ENCODE measurements at regions not wholly inside any gene's neighbourhood (a gene's known extent, or its start where the extent isn't known, plus 50 kb on each side); places are given as distances from the start of the nearest gene placed in this dataset.

GRCh38 chr2:8159966-8160603 is 521.8 kb upstream of the ID2 start:
- CTCF ChIA-PET = no interaction called here
- H3K4me1 Mint-ChIP-seq (ENCODE audit: low read depth, unreplicated experiment) = no peaks in the 10 kb centered on the region

GRCh38 chr2:8160959-8161358 is 520.9 kb upstream of the ID2 start:
- H3K9me3 Mint-ChIP-seq (ENCODE audit: unreplicated experiment) = no peaks in the 10 kb centered on the region
- no TSS peak for BruUV-seq (replicated peaks)
- Histone ChIP-seq H3K36me3 (ENCODE audit: control insufficient read depth, insufficient read depth, low read length) (no peaks in the 10 kb centered on the region), H3K4me3 (ENCODE audit: low read depth, low read length) (no peak overlapping the region), H3K27me3 (replicated peaks; ENCODE audit: control insufficient read depth, insufficient read depth, low read length) (no peaks in the 10 kb centered on the region), H3K4me1 (no peaks in the 10 kb centered on the region), H3K9me3 (no peaks in the 10 kb centered on the region)
- intact Hi-C loops (cut with micrococcal nuclease; ENCODE audit: unreplicated experiment) = no loop called here
- ChIA-PET POLR2A (no interaction called here), CTCF (no interaction called here)
- no peak for DNase-seq
- H3K27me3 Mint-ChIP-seq (ENCODE audit: insufficient read depth, unreplicated experiment) = peaks cover 3% of the 10 kb centered on the region
- TF ChIP-seq CTCF (IDR thresholded peaks at IDR 0.05; ENCODE audit: insufficient read depth in 1 of 2, low read depth in 1 of 2, low read length in 1 of 2, severe bottlenecking in 1 of 2, unreplicated experiment in 1 of 2) = no peak
- H3K36me3 Mint-ChIP-seq (ENCODE audit: insufficient read depth, unreplicated experiment) = no peaks in the 10 kb centered on the region
- no peak overlapping the region for H3K4me3 Mint-ChIP-seq (ENCODE audit: unreplicated experiment)
- no peaks in the 10 kb centered on the region for H3K4me1 Mint-ChIP-seq (ENCODE audit: low read depth, unreplicated experiment)
- no peak overlapping the region for H3K27ac Mint-ChIP-seq (ENCODE audit: unreplicated experiment)

More at GRCh38 chr2:8159966-8160603, 521.8 kb upstream of the ID2 start:
- POLR2A ChIA-PET = no interaction called here
- intact Hi-C loops (cut with micrococcal nuclease; ENCODE audit: unreplicated experiment) = no loop called here
- no peaks in the 10 kb centered on the region for H3K4me1 ChIP-seq
- no peaks in the 10 kb centered on the region for H3K27me3 ChIP-seq (replicated peaks; ENCODE audit: control insufficient read depth, insufficient read depth, low read length)
- TF ChIP-seq CTCF (IDR thresholded peaks at IDR 0.05; ENCODE audit: insufficient read depth in 1 of 2, low read depth in 1 of 2, low read length in 1 of 2, severe bottlenecking in 1 of 2, unreplicated experiment in 1 of 2) = no peak
- DNase-seq = no peak
- BruUV-seq (replicated peaks) = no TSS peak
- Mint-ChIP-seq H3K4me3 (ENCODE audit: unreplicated experiment) (no peak overlapping the region), H3K27ac (ENCODE audit: unreplicated experiment) (no peak overlapping the region), H3K9me3 (ENCODE audit: unreplicated experiment) (no peaks in the 10 kb centered on the region), H3K36me3 (ENCODE audit: insufficient read depth, unreplicated experiment) (no peaks in the 10 kb centered on the region), H3K27me3 (ENCODE audit: insufficient read depth, unreplicated experiment) (peaks cover 3% of the 10 kb centered on the region)
- no peaks in the 10 kb centered on the region for H3K9me3 ChIP-seq
- H3K4me3 ChIP-seq (ENCODE audit: low read depth, low read length) = no peak overlapping the region
- no peaks in the 10 kb centered on the region for H3K36me3 ChIP-seq (ENCODE audit: control insufficient read depth, insufficient read depth, low read length)

GRCh38 chr2:8162552-8162951 is 519.3 kb upstream of the ID2 start:
- Mint-ChIP-seq H3K36me3 (ENCODE audit: insufficient read depth, unreplicated experiment) (no peaks in the 10 kb centered on the region), H3K4me1 (ENCODE audit: low read depth, unreplicated experiment) (no peaks in the 10 kb centered on the region), H3K27ac (ENCODE audit: unreplicated experiment) (no peak overlapping the region), H3K4me3 (ENCODE audit: unreplicated experiment) (no peak overlapping the region), H3K9me3 (ENCODE audit: unreplicated experiment) (no peaks in the 10 kb centered on the region), H3K27me3 (ENCODE audit: insufficient read depth, unreplicated experiment) (peaks cover 3% of the 10 kb centered on the region)
- POLR2A ChIA-PET = no interaction called here
- CTCF ChIA-PET = no interaction called here
- DNase-seq = no peak
- Histone ChIP-seq H3K4me3 (ENCODE audit: low read depth, low read length) (no peak overlapping the region), H3K4me1 (no peaks in the 10 kb centered on the region), H3K27me3 (replicated peaks; ENCODE audit: control insufficient read depth, insufficient read depth, low read length) (no peaks in the 10 kb centered on the region), H3K36me3 (ENCODE audit: control insufficient read depth, insufficient read depth, low read length) (no peaks in the 10 kb centered on the region), H3K9me3 (no peaks in the 10 kb centered on the region)
- no peak for TF ChIP-seq CTCF (IDR thresholded peaks at IDR 0.05; ENCODE audit: insufficient read depth in 1 of 2, low read depth in 1 of 2, low read length in 1 of 2, severe bottlenecking in 1 of 2, unreplicated experiment in 1 of 2)
- no TSS peak for BruUV-seq (replicated peaks)
- intact Hi-C loops (cut with micrococcal nuclease; ENCODE audit: unreplicated experiment) = no loop called here

All from Caco-2 (cell line).